ENCODE measurements at regions not wholly inside any gene's neighbourhood (a gene's known extent, or its start where the extent isn't known, plus 50 kb on each side); places are given as distances from the start of the nearest gene placed in this dataset.

GRCh38 chr7:95686109-95686508 is 86.2 kb upstream of the DYNC1I1 start:
- H3K4me2 ChIP-seq (ENCODE audit: low read depth, low read length): no peak overlapping the region
- no peaks in the 10 kb centered on the region for H4K20me1 ChIP-seq (ENCODE audit: insufficient read depth, low read length)
- H3K27me3 ChIP-seq (ENCODE audit: control insufficient read depth in 1 of 2, insufficient read depth in 2 of 2, low read length in 2 of 2): no peaks in the 10 kb centered on the region
- H3K4me1 ChIP-seq (ENCODE audit: insufficient read depth, low read length): no peaks in the 10 kb centered on the region
- no peak overlapping the region for H3K4me3 ChIP-seq (replicated peaks in 1 of 3; ENCODE audit: insufficient read depth in 1 of 3, low read depth in 2 of 3, low read length in 3 of 3)
- H3K79me2 ChIP-seq (ENCODE audit: insufficient read depth, low read length): no peaks in the 10 kb centered on the region
- no peaks in the 10 kb centered on the region for H3K9me3 ChIP-seq (ENCODE audit: low read length)
- no peak for TF ChIP-seq LRRFIP1 (CRISPR knock-in tag; conservative IDR thresholded peaks at IDR 0.05)
- peak; percentile 80 for TF ChIP-seq STAG1 (CRISPR knock-in tag; IDR thresholded peaks at IDR 0.05)
- TF ChIP-seq CTCF (CRISPR knock-in tag; IDR thresholded peaks at IDR 0.05): peak; percentile 65
- TF ChIP-seq MAX (IDR thresholded peaks at IDR 0.05): no peak
- peak; percentile 55 for TF ChIP-seq SMC3 (IDR thresholded peaks at IDR 0.05; ENCODE audit: low read length)
- peak; percentile 40 for DNase-seq (ENCODE audit: low spot score)
- no TSS peak for BruUV-seq (replicated peaks)
- H3K27ac ChIP-seq (ENCODE audit: extremely low read length, insufficient read depth, low read length): no peak overlapping the region
- H3K36me3 ChIP-seq (replicated peaks in 1 of 2; ENCODE audit: control insufficient read depth in 1 of 2, insufficient read depth in 2 of 2, low read length in 2 of 2): no peaks in the 10 kb centered on the region
- ATAC-seq: peak; percentile 70
- ChIA-PET POLR2A (interaction anchor here (1.5 kb wide), 1 partner anchor 175 kb away, joined by 4 read pairs; no protein-coding TSS in a partner anchor), CTCF (ENCODE audit: low intra/inter-chr PET ratio, low total read pairs) (interaction anchor here (1.7 to 11.0 kb wide), 3 partner anchors 141 to 175 kb away, joined by 5 to 150 read pairs (median 52); no protein-coding TSS in a partner anchor)
- no peak overlapping the region for H3K9ac ChIP-seq (ENCODE audit: insufficient read depth, low read depth, low read length)
- in situ Hi-C loops (cut with HindIII; ENCODE audit: extremely low pct_ligation_motif_present, low pct_unique_long_range_greater_than_20kb) (loop anchor here (5.0 to 25.0 kb wide), 3 partner anchors 159 to 1399 kb away; no protein-coding TSS in a partner anchor), intact Hi-C loops (cut with micrococcal nuclease; ENCODE audit: unreplicated experiment) (loop anchor here (1.0 kb wide), 1 partner anchor 159 kb away; no protein-coding TSS in a partner anchor)
- 18% methylated on average over 4 of the region's 4 CpGs for WGBS (ENCODE audit: low lambda C conversion rate)
- no peak for FAIRE-seq
- H2AFZ ChIP-seq (ENCODE audit: low read length): no peak overlapping the region
